ENCODE measurements at regions not wholly inside any gene's neighbourhood (a gene's known extent, or its start where the extent isn't known, plus 50 kb on each side); places are given as distances from the start of the nearest gene placed in this dataset.

DNA sequence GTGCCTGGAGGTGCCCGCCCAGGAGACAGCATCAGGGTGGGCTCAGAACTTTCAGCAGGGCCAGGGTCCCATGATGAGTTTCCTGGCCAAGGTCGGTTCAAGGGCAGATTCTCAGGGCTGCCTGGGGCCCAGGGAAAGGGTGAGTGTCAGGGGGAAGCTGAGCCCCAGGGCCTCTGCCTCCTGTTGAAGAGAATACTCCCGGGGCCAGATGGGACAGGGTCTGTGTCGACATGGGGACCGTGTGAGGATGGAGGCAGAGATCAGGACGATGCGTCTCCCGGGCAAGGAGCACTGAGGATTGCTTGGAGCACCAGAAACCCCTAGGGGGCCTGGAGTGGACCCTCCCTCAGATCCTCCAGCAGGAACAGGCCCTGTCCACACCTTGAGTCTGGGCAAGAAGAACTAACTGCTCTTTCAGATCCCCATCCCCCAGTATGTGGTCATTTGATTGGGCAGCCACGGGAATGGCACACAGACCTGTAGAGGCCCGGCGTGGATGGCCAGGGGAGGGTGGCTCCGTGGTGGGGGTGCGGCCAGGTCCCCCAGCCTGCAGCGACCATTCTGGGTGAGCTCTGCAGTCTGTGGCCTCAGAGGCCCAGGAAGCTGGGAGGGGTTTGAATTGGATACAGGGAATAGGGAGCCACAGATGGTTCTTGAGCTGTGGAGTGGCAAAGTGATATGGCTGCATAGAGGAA, 1078.7 kb downstream of the BRD1 start:
- no peak for DNase-seq
- H3K4me3 Mint-ChIP-seq, result no peak overlapping the region
- H3K9me3 Mint-ChIP-seq, result no peaks in the 10 kb centered on the region
- no peaks in the 10 kb centered on the region for H3K4me1 Mint-ChIP-seq
- H3K27me3 Mint-ChIP-seq, result no peaks in the 10 kb centered on the region
- POLR2A ChIA-PET, result no interaction called here
- H3K36me3 Mint-ChIP-seq (ENCODE audit: low read depth), result no peaks in the 10 kb centered on the region
- H3K27ac Mint-ChIP-seq, result no peak overlapping the region
- CTCF ChIA-PET, result no interaction called here

DNA sequence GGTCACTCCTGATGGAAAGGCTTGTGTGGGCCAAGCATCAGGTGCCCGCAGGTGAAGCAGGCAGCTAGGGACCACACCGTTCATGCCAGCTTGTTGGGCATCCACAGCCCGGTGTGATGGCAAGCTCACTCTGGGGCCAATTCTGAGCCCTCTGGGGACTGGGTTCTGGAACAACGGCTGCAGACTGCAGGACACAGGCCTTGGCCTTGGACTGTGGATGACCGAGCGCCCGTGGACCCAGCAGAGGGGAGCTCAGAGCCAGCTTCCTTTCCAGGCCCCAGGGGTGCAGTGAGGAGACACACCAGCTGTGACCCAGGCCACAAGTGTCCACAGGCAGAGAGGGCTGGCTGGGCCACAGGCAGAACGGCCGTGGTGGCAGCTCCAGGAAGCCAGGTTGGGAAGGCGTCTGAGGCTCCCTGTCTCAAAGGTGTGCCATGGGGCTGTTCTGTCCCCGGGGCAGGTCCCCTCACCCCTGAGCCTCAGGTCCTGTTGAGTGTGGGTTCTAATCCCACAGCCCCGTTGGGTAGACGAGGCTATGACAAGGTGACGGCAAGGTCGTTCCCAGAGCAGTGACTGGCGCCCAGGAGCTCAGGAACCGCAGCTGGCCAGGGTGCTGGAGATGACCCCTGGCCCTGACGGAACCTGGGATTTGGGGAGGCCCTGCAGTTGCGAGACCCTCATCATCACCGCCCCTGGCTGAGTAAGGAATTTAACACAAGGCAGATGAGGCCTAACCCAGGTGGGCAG, 1079.4 kb downstream of the BRD1 start:
- DNase-seq, result no peak
- H3K27ac Mint-ChIP-seq, result no peak overlapping the region
- no peaks in the 10 kb centered on the region for H3K9me3 Mint-ChIP-seq
- no peaks in the 10 kb centered on the region for H3K36me3 Mint-ChIP-seq (ENCODE audit: low read depth)
- CTCF ChIA-PET, result no interaction called here
- POLR2A ChIA-PET, result no interaction called here
- H3K4me1 Mint-ChIP-seq, result no peaks in the 10 kb centered on the region
- no peak overlapping the region for H3K4me3 Mint-ChIP-seq
- H3K27me3 Mint-ChIP-seq, result no peaks in the 10 kb centered on the region

DNA sequence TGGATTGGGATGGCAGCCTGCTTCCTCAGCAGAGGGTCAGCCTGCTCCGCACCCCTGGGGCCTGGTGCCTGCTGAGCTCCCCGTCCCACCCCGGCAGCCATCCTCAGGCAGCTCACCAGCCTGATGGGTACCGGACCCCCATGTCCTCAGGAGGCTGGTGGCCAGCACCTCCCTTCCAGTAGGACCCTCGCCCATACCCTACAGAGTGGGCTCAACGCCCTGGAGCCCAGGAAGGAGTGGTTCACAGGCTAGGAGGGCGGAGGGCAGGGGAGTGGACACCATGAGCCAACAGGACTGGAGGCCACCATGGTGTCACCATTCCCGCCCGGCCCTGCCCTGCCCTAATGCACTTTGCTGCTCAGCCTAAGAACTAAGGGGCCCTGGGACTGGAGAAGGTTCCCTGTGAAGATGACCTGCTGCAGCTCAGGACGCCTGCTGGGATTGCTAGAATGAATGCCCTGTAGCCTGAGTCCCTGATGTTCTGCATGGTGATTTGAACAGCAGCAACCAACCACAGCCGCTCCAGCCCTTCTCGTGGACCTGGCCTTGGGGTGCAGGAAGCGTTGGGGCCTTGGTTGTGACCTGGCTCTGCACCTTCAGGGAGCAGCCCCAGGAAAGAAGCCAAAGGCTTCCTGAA, 1080.8 kb downstream of the BRD1 start:
- H3K36me3 Mint-ChIP-seq (ENCODE audit: low read depth), result no peaks in the 10 kb centered on the region
- no peak overlapping the region for H3K4me3 Mint-ChIP-seq
- no peaks in the 10 kb centered on the region for H3K9me3 Mint-ChIP-seq
- ChIA-PET POLR2A (no interaction called here), CTCF (no interaction called here)
- no peak for DNase-seq
- no peaks in the 10 kb centered on the region for H3K27me3 Mint-ChIP-seq
- H3K4me1 Mint-ChIP-seq, result no peaks in the 10 kb centered on the region
- H3K27ac Mint-ChIP-seq, result no peak overlapping the region

DNA sequence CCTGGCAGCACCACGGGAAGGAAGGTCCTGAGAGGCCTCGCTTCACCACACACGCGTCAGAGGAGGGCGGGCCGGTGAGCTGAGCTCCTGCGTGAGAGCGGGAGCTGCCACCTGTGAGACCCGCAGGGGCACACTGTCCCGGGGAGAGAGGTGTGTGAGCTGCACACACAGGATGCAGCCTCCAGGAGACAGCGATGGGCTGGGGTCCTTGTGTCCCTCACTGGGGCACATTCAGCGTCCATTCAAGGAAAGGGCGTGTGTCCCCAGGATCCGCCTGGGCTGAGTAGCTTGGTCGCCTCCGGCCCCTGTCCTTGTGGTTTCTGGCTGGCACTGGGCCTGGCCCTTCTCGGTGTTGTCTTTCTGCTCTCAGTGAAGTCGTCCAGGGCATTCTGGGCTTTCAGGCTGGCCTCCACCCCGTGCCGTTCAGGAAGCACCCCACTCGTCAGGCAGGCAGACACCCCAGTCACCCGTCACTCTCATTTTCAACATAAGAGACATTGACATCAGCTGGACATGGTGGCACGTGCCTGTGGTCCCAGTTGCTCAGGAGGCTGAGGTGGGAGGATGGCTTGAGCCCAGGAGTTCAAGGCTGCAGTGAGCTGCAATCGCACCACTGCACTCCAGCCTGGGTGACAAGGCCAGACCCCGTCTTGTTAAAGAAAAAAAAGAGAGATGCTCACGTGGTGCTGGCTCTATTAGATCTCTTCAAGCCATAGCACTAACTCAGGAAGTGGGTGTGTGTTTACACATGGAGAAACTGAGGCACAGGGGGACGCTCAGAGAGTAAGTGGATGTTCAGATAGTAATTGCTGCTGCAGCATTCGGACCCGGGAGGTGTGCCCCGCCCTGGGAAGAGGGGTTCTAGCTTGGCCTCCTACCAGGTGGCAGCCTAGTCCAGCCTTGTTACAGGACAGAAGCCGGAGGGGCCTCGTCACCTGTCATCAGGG, 1081.6 kb downstream of the BRD1 start:
- Mint-ChIP-seq H3K9me3 (no peaks in the 10 kb centered on the region), H3K36me3 (ENCODE audit: low read depth) (no peaks in the 10 kb centered on the region), H3K27me3 (no peaks in the 10 kb centered on the region), H3K27ac (no peak overlapping the region), H3K4me3 (no peak overlapping the region), H3K4me1 (no peaks in the 10 kb centered on the region)
- ChIA-PET CTCF (no interaction called here), POLR2A (no interaction called here)
- DNase-seq, result no peak

DNA sequence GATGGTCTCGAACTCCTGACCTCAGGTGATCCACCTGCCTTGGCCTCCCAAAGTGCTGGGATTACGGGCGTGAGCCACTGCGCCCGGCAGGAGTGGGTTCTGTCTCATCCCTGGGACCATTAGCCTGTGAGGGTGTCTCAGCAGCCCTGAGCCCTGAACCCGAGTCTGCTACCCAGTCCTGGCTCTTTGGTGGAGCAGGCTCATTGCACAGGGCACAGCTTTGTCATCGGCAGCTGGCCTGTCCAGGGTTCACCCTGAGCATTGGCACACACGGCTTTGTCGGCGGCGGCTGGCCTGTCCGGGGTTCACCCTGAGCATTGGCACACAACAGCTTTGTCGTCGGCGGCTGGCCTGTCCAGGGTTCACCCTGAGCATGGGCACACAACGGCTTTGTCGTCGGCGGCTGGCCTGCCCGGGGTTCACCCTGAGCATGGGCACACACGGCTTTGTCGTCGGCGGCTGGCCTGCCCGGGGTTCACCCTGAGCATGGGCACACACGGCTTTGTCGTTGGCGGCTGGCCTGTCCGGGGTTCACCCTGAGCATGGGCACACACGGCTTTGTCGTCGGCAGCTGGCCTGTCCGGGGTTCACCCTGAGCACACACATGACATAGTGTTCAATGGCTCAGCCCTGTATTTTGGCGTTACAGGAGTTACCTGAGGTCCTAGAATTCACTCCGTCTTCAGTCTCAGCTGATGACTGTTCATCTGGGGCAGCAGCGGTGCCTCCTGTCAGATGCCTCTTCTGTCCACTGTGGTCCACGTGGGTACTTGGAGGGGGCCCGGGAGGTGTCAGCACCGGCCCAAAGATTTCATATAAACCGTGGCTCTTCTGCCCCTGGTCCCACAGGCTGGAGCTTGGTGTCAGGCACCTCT, 1082.5 kb downstream of the BRD1 start:
- no peaks in the 10 kb centered on the region for H3K27me3 Mint-ChIP-seq
- no peak for DNase-seq
- H3K27ac Mint-ChIP-seq, result no peak overlapping the region
- no peak overlapping the region for H3K4me3 Mint-ChIP-seq
- H3K36me3 Mint-ChIP-seq (ENCODE audit: low read depth), result no peaks in the 10 kb centered on the region
- POLR2A ChIA-PET, result no interaction called here
- H3K9me3 Mint-ChIP-seq, result no peaks in the 10 kb centered on the region
- CTCF ChIA-PET, result no interaction called here
- H3K4me1 Mint-ChIP-seq, result no peaks in the 10 kb centered on the region

DNA sequence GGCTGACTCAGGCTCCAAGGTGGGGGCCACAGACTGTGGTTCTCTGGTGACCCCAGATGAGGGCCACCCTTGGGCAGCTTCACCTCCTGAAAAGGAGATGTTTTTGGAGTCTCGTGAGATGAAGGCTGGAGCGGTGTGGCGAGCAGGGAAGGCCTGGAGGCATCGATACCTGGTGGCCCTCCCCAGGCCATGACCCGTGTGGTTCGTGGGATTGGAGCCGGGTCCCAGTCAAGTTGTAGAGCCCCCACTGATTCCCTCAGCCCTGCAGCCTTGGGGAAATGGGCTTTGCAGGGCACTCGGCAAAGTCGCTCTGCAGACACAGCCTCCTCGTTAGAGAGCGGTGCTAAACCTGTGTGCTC, 1083.4 kb downstream of the BRD1 start:
- H3K4me1 Mint-ChIP-seq, result no peaks in the 10 kb centered on the region
- H3K27ac Mint-ChIP-seq, result no peak overlapping the region
- H3K9me3 Mint-ChIP-seq, result no peaks in the 10 kb centered on the region
- no peaks in the 10 kb centered on the region for H3K36me3 Mint-ChIP-seq (ENCODE audit: low read depth)
- POLR2A ChIA-PET, result no interaction called here
- no peak overlapping the region for H3K4me3 Mint-ChIP-seq
- CTCF ChIA-PET, result no interaction called here
- no peaks in the 10 kb centered on the region for H3K27me3 Mint-ChIP-seq
- no peak for DNase-seq

DNA sequence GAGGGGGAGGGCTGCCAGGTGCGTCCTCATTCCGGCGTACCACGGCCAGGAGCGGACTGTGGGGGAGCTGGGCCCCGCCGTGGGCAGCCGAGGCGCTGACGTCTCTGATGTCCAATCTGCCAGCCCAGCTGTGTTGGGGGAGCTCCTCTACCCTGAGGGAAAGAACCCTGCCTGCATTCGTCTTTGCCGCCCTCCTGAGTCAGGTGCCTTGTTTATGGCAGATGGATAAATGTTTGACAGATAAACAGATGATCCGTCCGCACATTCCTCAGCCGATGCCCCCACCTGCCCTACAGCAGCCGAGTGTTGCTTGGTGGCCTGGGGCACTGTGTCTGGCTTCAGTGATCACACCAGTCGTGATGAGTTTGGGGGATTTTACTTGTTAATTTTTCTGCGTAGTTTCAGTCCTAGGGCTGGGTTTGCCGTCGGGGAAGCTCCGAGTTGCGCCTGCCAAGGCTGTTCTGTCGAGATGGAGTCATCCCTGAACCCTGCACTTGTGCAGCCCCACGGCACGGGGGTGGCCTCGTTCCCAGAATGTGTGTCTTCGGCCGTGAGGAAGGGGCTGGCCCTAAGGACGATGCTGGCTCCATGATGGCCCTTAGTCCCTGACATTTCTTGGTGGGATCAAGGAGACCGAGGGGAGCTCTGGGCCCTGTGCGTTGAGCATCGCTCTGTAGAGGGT, 1083.9 kb downstream of the BRD1 start:
- Mint-ChIP-seq H3K27me3 (no peaks in the 10 kb centered on the region), H3K27ac (no peak overlapping the region), H3K4me1 (no peaks in the 10 kb centered on the region), H3K36me3 (ENCODE audit: low read depth) (no peaks in the 10 kb centered on the region), H3K9me3 (no peaks in the 10 kb centered on the region), H3K4me3 (no peak overlapping the region)
- no peak for DNase-seq
- CTCF ChIA-PET, result no interaction called here
- POLR2A ChIA-PET, result no interaction called here

DNA sequence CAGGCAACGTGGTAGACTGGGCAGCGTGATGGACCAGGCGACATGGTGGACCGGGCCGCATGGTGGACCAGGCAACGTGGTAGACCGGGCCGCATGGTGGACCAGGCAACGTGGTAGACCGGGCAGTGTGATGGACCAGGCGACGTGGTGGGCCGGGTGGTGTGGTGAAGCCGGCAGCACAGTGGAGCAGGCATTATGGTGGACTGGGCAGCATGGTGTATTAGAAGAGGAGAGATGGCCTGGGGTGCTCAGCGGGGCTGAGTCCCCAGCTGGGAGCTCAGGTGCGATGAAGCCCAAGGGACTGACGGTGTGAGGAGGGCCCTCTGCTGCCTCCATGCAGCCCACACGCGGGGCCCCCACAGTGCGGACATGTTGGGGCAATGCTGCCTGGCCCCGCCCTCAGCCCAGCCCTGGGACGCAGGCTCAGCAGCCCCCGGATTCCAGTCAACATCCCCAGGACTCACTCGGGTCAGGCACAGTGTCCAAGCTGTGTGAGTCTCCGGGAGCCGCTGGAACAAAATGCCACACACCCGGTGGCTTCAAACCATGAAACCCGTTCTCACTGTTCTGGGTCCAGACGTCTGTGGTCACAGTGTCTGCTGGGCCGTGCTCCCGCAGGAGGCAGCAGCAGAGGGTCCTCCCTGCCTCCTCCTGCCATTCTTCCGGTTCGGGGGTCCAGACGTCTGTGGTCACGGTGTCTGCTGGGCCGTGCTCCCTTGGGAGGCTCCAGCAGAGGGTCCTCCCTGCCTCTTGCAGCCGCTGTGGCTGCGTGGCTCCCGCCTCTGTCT, 1084.9 kb downstream of the BRD1 start:
- ChIA-PET CTCF (no interaction called here), POLR2A (no interaction called here)
- no peaks in the 10 kb centered on the region for H3K9me3 Mint-ChIP-seq
- H3K4me3 Mint-ChIP-seq, result no peak overlapping the region
- H3K4me1 Mint-ChIP-seq, result no peaks in the 10 kb centered on the region
- H3K27ac Mint-ChIP-seq, result no peak overlapping the region
- no peaks in the 10 kb centered on the region for H3K36me3 Mint-ChIP-seq (ENCODE audit: low read depth)
- no peaks in the 10 kb centered on the region for H3K27me3 Mint-ChIP-seq
- no peak for DNase-seq

DNA sequence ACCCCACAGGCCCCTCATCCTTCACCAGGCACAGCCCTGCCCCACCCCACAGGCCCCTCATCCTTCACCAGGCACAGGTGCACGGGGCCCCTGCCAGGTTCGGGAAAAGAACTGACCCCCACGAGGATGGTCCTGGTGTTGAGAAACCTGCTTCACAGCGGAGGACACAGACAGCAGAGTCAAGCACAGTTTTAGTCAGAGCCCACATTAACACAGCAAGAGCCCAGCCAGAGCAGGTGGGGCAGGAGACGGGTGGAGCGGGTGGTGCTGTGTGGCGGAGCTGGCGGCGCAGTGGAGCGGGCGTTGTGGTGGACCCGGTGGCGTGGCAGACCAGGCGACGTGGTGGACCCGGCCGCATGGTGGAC, 1085.5 kb downstream of the BRD1 start:
- POLR2A ChIA-PET, result no interaction called here
- no peaks in the 10 kb centered on the region for H3K27me3 Mint-ChIP-seq
- H3K4me3 Mint-ChIP-seq, result no peak overlapping the region
- H3K36me3 Mint-ChIP-seq (ENCODE audit: low read depth), result no peaks in the 10 kb centered on the region
- H3K27ac Mint-ChIP-seq, result no peak overlapping the region
- DNase-seq, result no peak
- CTCF ChIA-PET, result no interaction called here
- H3K4me1 Mint-ChIP-seq, result no peaks in the 10 kb centered on the region
- H3K9me3 Mint-ChIP-seq, result no peaks in the 10 kb centered on the region

DNA sequence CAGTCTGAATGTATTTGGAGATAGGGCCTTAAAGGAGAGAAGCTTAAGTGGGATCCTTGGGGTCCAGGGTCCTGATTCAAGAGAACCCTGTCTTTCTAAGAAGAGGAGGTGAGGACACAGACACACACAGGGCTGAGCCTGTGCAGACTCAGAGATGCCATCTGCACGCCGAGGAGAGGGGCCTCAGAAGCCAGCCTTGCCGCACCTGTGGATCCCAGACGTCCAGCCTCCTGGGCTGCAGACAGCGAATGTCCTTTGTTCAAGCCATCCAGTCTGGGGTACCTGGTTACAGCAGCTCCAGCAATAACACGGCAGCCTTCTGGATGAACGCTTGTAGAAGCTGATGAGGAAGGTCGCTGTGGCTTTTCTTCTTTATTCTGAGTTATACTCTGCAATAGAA, 1086.1 kb downstream of the BRD1 start:
- H3K36me3 Mint-ChIP-seq (ENCODE audit: low read depth), result no peaks in the 10 kb centered on the region
- no peak overlapping the region for H3K4me3 Mint-ChIP-seq
- no peak for DNase-seq
- H3K27me3 Mint-ChIP-seq, result no peaks in the 10 kb centered on the region
- POLR2A ChIA-PET, result no interaction called here
- CTCF ChIA-PET, result no interaction called here
- no peak overlapping the region for H3K27ac Mint-ChIP-seq
- H3K4me1 Mint-ChIP-seq, result no peaks in the 10 kb centered on the region
- H3K9me3 Mint-ChIP-seq, result no peaks in the 10 kb centered on the region

DNA sequence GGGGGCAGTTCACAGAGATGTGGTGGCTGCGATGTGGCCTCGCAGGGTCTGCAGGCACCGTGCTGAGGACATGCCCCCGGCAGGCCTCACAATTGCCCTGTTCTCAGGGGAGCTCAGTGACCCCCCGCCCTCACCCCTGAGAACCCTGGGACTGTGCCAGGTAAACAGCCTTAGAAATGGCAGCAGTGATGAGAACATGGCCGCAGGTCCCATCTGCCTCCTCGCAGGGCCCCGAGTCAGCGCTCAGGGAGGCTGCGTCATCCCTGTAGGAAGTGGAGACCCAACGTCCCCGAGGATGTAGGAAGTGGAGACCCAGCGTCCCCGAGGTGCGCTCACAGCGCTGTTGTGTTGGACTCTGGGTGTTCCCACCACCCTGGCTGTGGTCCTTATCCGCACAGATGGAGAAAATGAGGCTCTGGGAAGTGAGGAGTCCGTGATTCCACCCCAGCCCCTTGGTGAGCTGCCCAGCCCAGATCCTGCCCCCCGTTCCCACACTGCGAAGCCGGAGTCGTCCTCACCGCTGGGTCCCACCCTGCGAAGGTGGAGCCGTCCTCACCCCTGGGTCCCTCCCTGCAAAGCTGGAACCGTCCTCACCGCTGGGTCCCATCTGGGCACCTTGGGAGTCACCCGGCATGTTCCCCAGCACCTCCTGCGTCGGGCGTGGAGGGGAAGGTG, 1086.8 kb downstream of the BRD1 start:
- ChIA-PET CTCF (no interaction called here), POLR2A (no interaction called here)
- Mint-ChIP-seq H3K4me3 (no peak overlapping the region), H3K27ac (no peak overlapping the region), H3K9me3 (no peaks in the 10 kb centered on the region), H3K36me3 (ENCODE audit: low read depth) (no peaks in the 10 kb centered on the region), H3K27me3 (no peaks in the 10 kb centered on the region), H3K4me1 (no peaks in the 10 kb centered on the region)
- no peak for DNase-seq

All from activated CD4-positive, alpha-beta T cell treated with anti-CD3 and anti-CD28 coated beads, Interleukin-2, amount 10 ng/mL, durations not matched to agents 7 days and 5 days (primary cell).